ENCODE measurements at regions not wholly inside any gene's neighbourhood (a gene's known extent, or its start where the extent isn't known, plus 50 kb on each side); places are given as distances from the start of the nearest gene placed in this dataset.

GRCh38 chr5:19334278-19334677 lies 653.7 kb downstream of the CDH18 start:
- Histone ChIP-seq H2AFZ (ENCODE audit: low read length) (no peak overlapping the region), H3K79me2 (ENCODE audit: low read length) (no peaks in the 10 kb centered on the region), H3K36me3 (ENCODE audit: insufficient read depth, low read length) (no peaks in the 10 kb centered on the region), H4K20me1 (ENCODE audit: insufficient read depth, low read depth, low read length) (no peaks in the 10 kb centered on the region), H3K9ac (ENCODE audit: low read length) (no peak overlapping the region), H3K4me3 (ENCODE audit: low read length) (no peak overlapping the region), H3K9me2 (replicated peaks; ENCODE audit: insufficient read depth, low read length) (no peaks in the 10 kb centered on the region), H3K4me1 (ENCODE audit: low read length) (no peaks in the 10 kb centered on the region), H3K4me2 (ENCODE audit: low read depth, low read length, poor library complexity, severe bottlenecking) (no peak overlapping the region), H3K27ac (ENCODE audit: low read length) (no peak overlapping the region), H3K27me3 (ENCODE audit: low read length) (no peaks in the 10 kb centered on the region), H3K9me3 (ENCODE audit: low read length) (peaks cover 8% of the 10 kb centered on the region; the same call in 1 of the 2 replicates)
- DNase-seq = no peak

GRCh38 chr5:19342942-19343341 lies 645.1 kb downstream of the CDH18 start:
- Histone ChIP-seq H3K4me1 (ENCODE audit: low read length) (peaks cover 6% of the 10 kb centered on the region), H3K9ac (ENCODE audit: low read length) (no peak overlapping the region), H2AFZ (ENCODE audit: low read length) (no peak overlapping the region), H3K9me3 (ENCODE audit: low read length) (no peaks in the 10 kb centered on the region), H3K36me3 (ENCODE audit: insufficient read depth, low read length) (no peaks in the 10 kb centered on the region), H4K20me1 (ENCODE audit: insufficient read depth, low read depth, low read length) (no peaks in the 10 kb centered on the region), H3K27me3 (ENCODE audit: low read length) (no peaks in the 10 kb centered on the region), H3K27ac (ENCODE audit: low read length) (no peak overlapping the region), H3K4me2 (ENCODE audit: low read depth, low read length, poor library complexity, severe bottlenecking) (no peak overlapping the region), H3K4me3 (ENCODE audit: low read length) (no peak overlapping the region), H3K79me2 (ENCODE audit: low read length) (no peaks in the 10 kb centered on the region), H3K9me2 (replicated peaks; ENCODE audit: insufficient read depth, low read length) (no peaks in the 10 kb centered on the region)
- no peak for DNase-seq

GRCh38 chr5:19352120-19352519 lies 635.9 kb downstream of the CDH18 start:
- Histone ChIP-seq H3K4me3 (ENCODE audit: low read length) (no peak overlapping the region), H3K4me1 (ENCODE audit: low read length) (no peaks in the 10 kb centered on the region), H3K9me3 (ENCODE audit: low read length) (no peaks in the 10 kb centered on the region), H3K79me2 (ENCODE audit: low read length) (no peaks in the 10 kb centered on the region), H3K9ac (ENCODE audit: low read length) (no peak overlapping the region), H3K4me2 (ENCODE audit: low read depth, low read length, poor library complexity, severe bottlenecking) (no peak overlapping the region), H3K27me3 (ENCODE audit: low read length) (no peaks in the 10 kb centered on the region), H3K9me2 (replicated peaks; ENCODE audit: insufficient read depth, low read length) (no peaks in the 10 kb centered on the region), H3K36me3 (ENCODE audit: insufficient read depth, low read length) (no peaks in the 10 kb centered on the region), H2AFZ (ENCODE audit: low read length) (no peak overlapping the region), H3K27ac (ENCODE audit: low read length) (no peak overlapping the region), H4K20me1 (ENCODE audit: insufficient read depth, low read depth, low read length) (no peaks in the 10 kb centered on the region)
- DNase-seq = no peak

GRCh38 chr5:19369048-19369447 lies 619.0 kb downstream of the CDH18 start:
- Histone ChIP-seq H2AFZ (ENCODE audit: low read length) (no peak overlapping the region), H4K20me1 (ENCODE audit: insufficient read depth, low read depth, low read length) (no peaks in the 10 kb centered on the region), H3K9me2 (replicated peaks; ENCODE audit: insufficient read depth, low read length) (no peaks in the 10 kb centered on the region), H3K4me2 (ENCODE audit: low read depth, low read length, poor library complexity, severe bottlenecking) (no peak overlapping the region), H3K36me3 (ENCODE audit: insufficient read depth, low read length) (no peaks in the 10 kb centered on the region), H3K4me1 (ENCODE audit: low read length) (peaks cover 10% of the 10 kb centered on the region), H3K79me2 (ENCODE audit: low read length) (no peaks in the 10 kb centered on the region), H3K9ac (ENCODE audit: low read length) (no peak overlapping the region), H3K9me3 (ENCODE audit: low read length) (no peaks in the 10 kb centered on the region), H3K27ac (ENCODE audit: low read length) (no peak overlapping the region), H3K4me3 (ENCODE audit: low read length) (no peak overlapping the region), H3K27me3 (ENCODE audit: low read length) (no peaks in the 10 kb centered on the region)
- DNase-seq = no peak

- no peaks in the 10 kb centered on the region for H3K36me3 ChIP-seq (ENCODE audit: insufficient read depth, low read length)
These were observed 618.4 kb downstream of the CDH18 start for GRCh38 chr5:19369561-19369960.

DNA sequence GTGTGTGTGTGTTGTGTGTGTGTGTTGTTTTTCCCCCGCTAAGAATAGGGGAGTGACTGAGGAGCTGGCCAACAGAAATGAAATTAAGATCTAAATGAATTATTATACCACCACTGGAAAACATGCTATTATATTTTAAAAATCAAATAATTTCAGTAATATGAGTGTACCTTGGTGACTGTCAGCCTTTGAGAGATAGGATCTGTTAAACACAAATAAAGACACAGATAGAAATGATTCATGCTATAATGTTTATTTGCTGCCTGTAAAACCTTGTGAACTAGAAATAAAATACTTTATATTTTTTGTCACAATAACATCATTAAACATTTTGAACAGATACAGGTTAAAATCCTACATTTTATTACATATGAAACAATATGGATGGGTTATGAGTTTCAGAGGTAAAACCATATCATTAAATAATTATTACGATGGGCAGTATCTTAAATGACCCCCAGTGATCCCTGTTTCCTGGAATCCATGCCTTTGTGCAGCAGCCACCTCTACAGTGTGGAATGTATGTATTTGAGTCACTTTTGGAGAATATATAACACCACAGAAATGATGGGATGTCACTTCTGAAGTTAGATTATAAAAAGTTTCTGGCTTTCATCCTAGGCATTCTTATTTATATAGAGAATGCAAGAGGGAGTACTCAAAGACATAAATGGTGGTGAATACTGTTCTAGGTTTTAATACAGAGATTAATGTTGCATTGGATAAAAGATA lies 617.2 kb downstream of the CDH18 start:
- no peak for DNase-seq
- Histone ChIP-seq H2AFZ (ENCODE audit: low read length) (no peak overlapping the region), H3K9me2 (replicated peaks; ENCODE audit: insufficient read depth, low read length) (no peaks in the 10 kb centered on the region), H3K4me2 (ENCODE audit: low read depth, low read length, poor library complexity, severe bottlenecking) (no peak overlapping the region), H4K20me1 (ENCODE audit: insufficient read depth, low read depth, low read length) (no peaks in the 10 kb centered on the region), H3K9ac (ENCODE audit: low read length) (no peak overlapping the region), H3K27ac (ENCODE audit: low read length) (no peak overlapping the region), H3K36me3 (ENCODE audit: insufficient read depth, low read length) (no peaks in the 10 kb centered on the region), H3K79me2 (ENCODE audit: low read length) (no peaks in the 10 kb centered on the region), H3K4me1 (ENCODE audit: low read length) (peaks cover 10% of the 10 kb centered on the region), H3K4me3 (ENCODE audit: low read length) (no peak overlapping the region), H3K9me3 (ENCODE audit: low read length) (no peaks in the 10 kb centered on the region), H3K27me3 (ENCODE audit: low read length) (no peaks in the 10 kb centered on the region)

More at GRCh38 chr5:19369561-19369960, 618.4 kb downstream of the CDH18 start:
- no peaks in the 10 kb centered on the region for H3K9me3 ChIP-seq (ENCODE audit: low read length)
- no peak overlapping the region for H3K4me2 ChIP-seq (ENCODE audit: low read depth, low read length, poor library complexity, severe bottlenecking)
- no peaks in the 10 kb centered on the region for H3K27me3 ChIP-seq (ENCODE audit: low read length)
- H3K9ac ChIP-seq (ENCODE audit: low read length) = no peak overlapping the region
- peaks cover 10% of the 10 kb centered on the region for H3K4me1 ChIP-seq (ENCODE audit: low read length)
- no peak overlapping the region for H2AFZ ChIP-seq (ENCODE audit: low read length)
- H3K4me3 ChIP-seq (ENCODE audit: low read length) = no peak overlapping the region
- no peaks in the 10 kb centered on the region for H4K20me1 ChIP-seq (ENCODE audit: insufficient read depth, low read depth, low read length)
- no peak for DNase-seq
- H3K27ac ChIP-seq (ENCODE audit: low read length) = no peak overlapping the region
- no peaks in the 10 kb centered on the region for H3K9me2 ChIP-seq (replicated peaks; ENCODE audit: insufficient read depth, low read length)
- no peaks in the 10 kb centered on the region for H3K79me2 ChIP-seq (ENCODE audit: low read length)

GRCh38 chr5:19388391-19388790 lies 599.6 kb downstream of the CDH18 start:
- Histone ChIP-seq H3K79me2 (ENCODE audit: low read length) (no peaks in the 10 kb centered on the region), H3K36me3 (ENCODE audit: insufficient read depth, low read length) (no peaks in the 10 kb centered on the region), H3K9ac (ENCODE audit: low read length) (no peak overlapping the region), H3K9me3 (ENCODE audit: low read length) (no peaks in the 10 kb centered on the region), H3K27me3 (ENCODE audit: low read length) (no peaks in the 10 kb centered on the region), H3K4me3 (ENCODE audit: low read length) (no peak overlapping the region), H3K4me2 (ENCODE audit: low read depth, low read length, poor library complexity, severe bottlenecking) (no peak overlapping the region), H3K27ac (ENCODE audit: low read length) (no peak overlapping the region), H4K20me1 (ENCODE audit: insufficient read depth, low read depth, low read length) (no peaks in the 10 kb centered on the region), H3K4me1 (ENCODE audit: low read length) (no peaks in the 10 kb centered on the region), H2AFZ (ENCODE audit: low read length) (no peak overlapping the region), H3K9me2 (replicated peaks; ENCODE audit: insufficient read depth, low read length) (no peaks in the 10 kb centered on the region)
- no peak for DNase-seq

DNA sequence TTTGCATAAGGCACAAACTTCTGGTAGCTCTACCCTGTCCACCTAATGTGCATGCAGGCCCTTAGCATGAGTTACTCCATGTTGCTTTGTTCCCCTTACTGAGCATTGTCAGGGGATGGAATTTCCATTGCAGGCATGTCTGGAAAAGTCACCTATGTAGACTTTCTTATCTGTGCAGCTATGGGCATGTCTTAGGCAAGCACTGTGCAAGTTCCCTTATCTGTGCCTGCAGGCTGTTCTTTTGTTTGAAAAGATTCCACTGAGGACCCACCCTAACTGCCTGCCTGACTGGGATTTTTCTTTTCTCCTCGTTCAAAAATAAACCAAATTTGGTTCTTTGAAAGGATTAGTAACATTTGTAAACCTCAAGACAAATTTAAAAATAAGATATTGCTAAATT lies 587.0 kb downstream of the CDH18 start:
- H3K36me3 ChIP-seq (ENCODE audit: insufficient read depth, low read length) = no peaks in the 10 kb centered on the region
- H3K9me2 ChIP-seq (replicated peaks; ENCODE audit: insufficient read depth, low read length) = no peaks in the 10 kb centered on the region; the same call in 1 of the 2 replicates
- no peaks in the 10 kb centered on the region for H3K79me2 ChIP-seq (ENCODE audit: low read length)
- no peak overlapping the region for H3K4me3 ChIP-seq (ENCODE audit: low read length)
- no peaks in the 10 kb centered on the region for H4K20me1 ChIP-seq (ENCODE audit: insufficient read depth, low read depth, low read length)
- no peak overlapping the region for H2AFZ ChIP-seq (ENCODE audit: low read length)
- H3K27me3 ChIP-seq (ENCODE audit: low read length) = no peaks in the 10 kb centered on the region
- H3K9ac ChIP-seq (ENCODE audit: low read length) = no peak overlapping the region
- no peak for DNase-seq
- no peaks in the 10 kb centered on the region for H3K4me1 ChIP-seq (ENCODE audit: low read length)
- H3K27ac ChIP-seq (ENCODE audit: low read length) = no peak overlapping the region
- no peak overlapping the region for H3K4me2 ChIP-seq (ENCODE audit: low read depth, low read length, poor library complexity, severe bottlenecking)
- H3K9me3 ChIP-seq (ENCODE audit: low read length) = peaks cover 4% of the 10 kb centered on the region; the same call in 1 of the 2 replicates

Measured in Karpas-422 (cell line).